ENCODE measurements at regions not wholly inside any gene's neighbourhood (a gene's known extent, or its start where the extent isn't known, plus 50 kb on each side); places are given as distances from the start of the nearest gene placed in this dataset.

- TF ChIP-seq EZH2 (IDR thresholded peaks at IDR 0.05; ENCODE audit: borderline replicate concordance, insufficient read depth, low read length, poor library complexity, severe bottlenecking) (no peak), EP300 (conservative IDR thresholded peaks at IDR 0.05; ENCODE audit: poor library complexity, severe bottlenecking) (no peak)
These were observed 569.1 kb downstream of the ANKRD7 start for GRCh38 chr7:118793582-118793981.

Measured in neural cell (in vitro differentiated cells).